ENCODE measurements at regions not wholly inside any gene's neighbourhood (a gene's known extent, or its start where the extent isn't known, plus 50 kb on each side); places are given as distances from the start of the nearest gene placed in this dataset.

DNA sequence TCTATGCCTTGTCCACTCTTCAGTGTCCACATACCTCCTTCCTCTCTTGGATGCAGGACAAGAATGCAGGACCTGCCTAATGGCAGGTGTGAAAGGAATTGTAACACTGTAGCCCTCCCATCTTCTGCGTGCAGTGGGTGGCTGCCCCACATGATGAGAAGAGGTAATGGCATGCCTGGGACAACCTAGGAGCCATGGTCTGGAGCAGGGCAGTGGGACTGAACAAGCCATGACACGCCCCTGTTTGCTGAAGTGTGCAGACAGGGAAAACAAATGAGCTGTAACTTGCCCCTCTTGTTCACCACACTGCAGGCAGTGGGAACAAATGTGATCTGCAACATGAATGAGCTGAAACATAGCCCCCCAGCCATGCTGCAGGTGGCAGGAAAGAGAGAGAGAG lies 192.2 kb downstream of the PCDH17 start:
- Histone ChIP-seq H3K36me3 (no peaks in the 10 kb centered on the region), H3K4me3 (ENCODE audit: low read depth, low read length) (no peak overlapping the region), H3K4me1 (no peaks in the 10 kb centered on the region; the same call in 1 of the 2 replicates), H3K27me3 (no peaks in the 10 kb centered on the region), H3K9me3 (no peaks in the 10 kb centered on the region)
- TF ChIP-seq, protein P1, sequence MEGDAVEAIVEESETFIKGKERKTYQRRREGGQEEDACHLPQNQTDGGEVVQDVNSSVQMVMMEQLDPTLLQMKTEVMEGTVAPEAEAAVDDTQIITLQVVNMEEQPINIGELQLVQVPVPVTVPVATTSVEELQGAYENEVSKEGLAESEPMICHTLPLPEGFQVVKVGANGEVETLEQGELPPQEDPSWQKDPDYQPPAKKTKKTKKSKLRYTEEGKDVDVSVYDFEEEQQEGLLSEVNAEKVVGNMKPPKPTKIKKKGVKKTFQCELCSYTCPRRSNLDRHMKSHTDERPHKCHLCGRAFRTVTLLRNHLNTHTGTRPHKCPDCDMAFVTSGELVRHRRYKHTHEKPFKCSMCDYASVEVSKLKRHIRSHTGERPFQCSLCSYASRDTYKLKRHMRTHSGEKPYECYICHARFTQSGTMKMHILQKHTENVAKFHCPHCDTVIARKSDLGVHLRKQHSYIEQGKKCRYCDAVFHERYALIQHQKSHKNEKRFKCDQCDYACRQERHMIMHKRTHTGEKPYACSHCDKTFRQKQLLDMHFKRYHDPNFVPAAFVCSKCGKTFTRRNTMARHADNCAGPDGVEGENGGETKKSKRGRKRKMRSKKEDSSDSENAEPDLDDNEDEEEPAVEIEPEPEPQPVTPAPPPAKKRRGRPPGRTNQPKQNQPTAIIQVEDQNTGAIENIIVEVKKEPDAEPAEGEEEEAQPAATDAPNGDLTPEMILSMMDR (IDR thresholded peaks at IDR 0.05; ENCODE audit: low read depth, low read length), result no peak
- DNase-seq, result no peak

DNA sequence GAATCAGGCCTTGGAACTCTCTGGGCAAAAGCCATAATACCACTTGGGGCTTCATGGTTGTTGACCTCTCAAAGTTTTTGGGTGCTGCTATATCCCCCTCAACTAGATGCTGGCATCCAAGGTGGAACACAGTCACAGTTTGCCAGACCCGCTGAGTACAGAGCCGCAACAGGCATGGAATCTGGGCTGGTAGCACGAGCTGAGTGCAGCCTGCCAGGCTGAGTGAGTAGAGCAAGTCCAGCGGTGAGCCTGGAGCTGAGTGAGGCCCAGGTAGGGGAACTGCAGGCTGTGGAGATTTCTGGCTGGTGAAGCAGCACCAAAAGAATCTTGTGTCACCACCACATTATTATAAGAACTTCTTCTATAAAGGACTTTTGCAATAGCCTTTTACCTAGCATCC lies 192.6 kb downstream of the PCDH17 start:
- no peaks in the 10 kb centered on the region for H3K9me3 ChIP-seq
- H3K27me3 ChIP-seq, result no peaks in the 10 kb centered on the region
- DNase-seq, result no peak
- TF ChIP-seq, protein P1 (IDR thresholded peaks at IDR 0.05; ENCODE audit: low read depth, low read length), result no peak
- H3K4me1 ChIP-seq, result no peaks in the 10 kb centered on the region; the same call in 1 of the 2 replicates
- no peak overlapping the region for H3K4me3 ChIP-seq (ENCODE audit: low read depth, low read length)
- H3K36me3 ChIP-seq, result no peaks in the 10 kb centered on the region

DNA sequence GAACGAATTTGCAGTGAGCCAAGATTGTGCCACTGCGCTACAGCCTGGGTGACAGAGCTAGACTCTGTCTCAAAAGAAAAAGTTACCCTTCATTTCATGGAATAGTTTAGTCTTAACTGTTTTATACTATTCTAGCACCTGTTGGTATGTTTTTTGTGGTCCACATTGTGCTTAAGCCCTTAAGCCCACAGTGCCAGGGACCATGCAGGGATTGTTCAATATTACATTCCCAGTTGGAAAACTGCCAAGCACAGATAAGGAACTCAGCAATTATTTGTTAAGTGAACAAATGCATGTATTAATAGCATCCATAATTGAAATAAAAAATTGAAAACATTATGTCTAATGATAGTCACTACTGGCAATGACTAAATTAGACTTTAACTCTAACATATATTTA lies 193.5 kb downstream of the PCDH17 start:
- no peaks in the 10 kb centered on the region for H3K9me3 ChIP-seq
- peak; percentile 35 for DNase-seq
- no peaks in the 10 kb centered on the region for H3K36me3 ChIP-seq
- TF ChIP-seq, protein P1 (IDR thresholded peaks at IDR 0.05; ENCODE audit: low read depth, low read length), result no peak
- no peaks in the 10 kb centered on the region for H3K27me3 ChIP-seq
- no peaks in the 10 kb centered on the region; the same call in 1 of the 2 replicates for H3K4me1 ChIP-seq
- no peak overlapping the region for H3K4me3 ChIP-seq (ENCODE audit: low read depth, low read length)

DNA sequence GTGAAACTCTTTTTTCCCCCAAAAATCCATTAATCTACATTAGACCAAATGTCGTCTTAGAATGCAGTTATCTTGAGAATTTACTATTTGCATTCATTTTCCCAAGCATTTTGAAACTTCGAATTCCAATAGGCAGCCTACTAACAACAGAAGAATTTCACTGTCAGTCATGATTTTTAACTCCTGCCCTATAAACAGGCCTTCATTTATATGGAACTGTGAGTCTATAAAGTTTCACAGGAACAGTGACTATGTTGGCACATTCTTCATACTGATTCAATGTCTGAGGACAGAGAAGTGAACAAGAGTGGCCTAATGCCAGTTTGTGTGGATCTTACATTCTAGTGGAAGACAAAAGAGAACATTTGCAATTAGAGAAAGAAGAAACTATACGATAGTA lies 198.0 kb downstream of the PCDH17 start:
- no peaks in the 10 kb centered on the region; the same call in 1 of the 2 replicates for H3K4me1 ChIP-seq
- no peaks in the 10 kb centered on the region for H3K9me3 ChIP-seq
- no peak for DNase-seq
- TF ChIP-seq, protein P1 (IDR thresholded peaks at IDR 0.05; ENCODE audit: low read depth, low read length), result no peak
- no peaks in the 10 kb centered on the region for H3K36me3 ChIP-seq
- H3K27me3 ChIP-seq, result no peaks in the 10 kb centered on the region
- H3K4me3 ChIP-seq (ENCODE audit: low read depth, low read length), result no peak overlapping the region

DNA sequence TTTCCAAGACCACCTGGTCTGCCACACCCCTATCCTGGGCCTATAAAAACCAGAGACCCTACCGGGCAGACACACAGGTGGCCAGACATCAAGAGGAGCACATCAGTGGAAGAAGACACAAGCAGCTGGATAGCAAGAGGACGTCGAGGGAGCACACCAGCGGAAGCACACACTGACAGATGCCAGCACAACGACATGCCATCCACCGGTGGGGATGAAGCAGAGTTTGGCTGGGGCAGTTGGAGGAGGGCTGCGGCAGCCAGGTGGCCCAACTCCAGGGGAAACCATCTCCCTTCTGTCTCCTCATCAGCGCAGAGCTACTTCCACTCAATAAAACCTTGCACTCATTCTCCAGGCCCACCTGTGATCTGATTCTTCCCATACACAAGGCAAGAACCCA lies 200.6 kb downstream of the PCDH17 start:
- Histone ChIP-seq H3K4me3 (ENCODE audit: low read depth, low read length) (no peak overlapping the region), H3K4me1 (no peaks in the 10 kb centered on the region), H3K36me3 (no peaks in the 10 kb centered on the region), H3K27me3 (no peaks in the 10 kb centered on the region), H3K9me3 (no peaks in the 10 kb centered on the region)
- TF ChIP-seq, protein P1 (IDR thresholded peaks at IDR 0.05; ENCODE audit: low read depth, low read length), result no peak
- DNase-seq, result no peak

DNA sequence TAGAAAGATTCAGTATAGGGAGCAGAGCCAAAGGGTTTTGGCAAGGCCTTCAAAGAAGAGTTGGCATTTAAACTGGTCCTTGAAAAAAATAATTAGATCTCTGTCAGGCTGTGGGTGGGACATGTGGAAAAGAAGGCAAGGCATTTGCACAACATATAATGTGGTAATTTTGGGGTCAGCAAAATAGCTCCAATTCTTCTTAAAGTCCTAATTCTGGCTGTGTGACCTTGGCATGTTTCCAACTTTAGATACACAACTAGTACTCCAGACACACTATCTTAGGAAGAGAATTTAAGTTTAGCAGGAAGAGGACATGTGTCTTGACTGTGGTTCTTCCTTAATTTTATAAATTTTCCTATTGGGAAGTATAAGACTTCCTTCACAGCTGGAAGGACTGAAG lies 206.3 kb downstream of the PCDH17 start:
- TF ChIP-seq, protein P1 (IDR thresholded peaks at IDR 0.05; ENCODE audit: low read depth, low read length), result no peak
- Histone ChIP-seq H3K9me3 (no peaks in the 10 kb centered on the region), H3K4me1 (no peaks in the 10 kb centered on the region), H3K27me3 (no peaks in the 10 kb centered on the region), H3K36me3 (no peaks in the 10 kb centered on the region), H3K4me3 (ENCODE audit: low read depth, low read length) (no peak overlapping the region)
- DNase-seq, result no peak

All from BE2C (cell line).